Muscle of arm (tissue), 1 donor: ENCODE measurements at regions not wholly inside any gene's neighbourhood (a gene's known extent, or its start where the extent isn't known, plus 50 kb on each side); places are given as distances from the start of the nearest gene placed in this dataset.
"Not testable (repeated sequence)": the region's sequence is repeated elsewhere in the genome, so short reads cannot be mapped to it uniquely, and the experiment has no call there.

ENCODE experiments used
- DNase-seq: peaks from one replicate; pipeline ENCODE4 v3.0.0-alpha.2; 2013

- no peak for DNase-seq
These were observed 107.3 kb upstream of the SPIN1 start for GRCh38 chr9:88280816-88281382.

- no peak for DNase-seq
These were observed 110.2 kb upstream of the SPIN1 start for GRCh38 chr9:88278036-88278435.

- no peak for DNase-seq
These were observed 114.2 kb upstream of the SPIN1 start for GRCh38 chr9:88274078-88274477.

GRCh38 chr9:88272986-88273385, 115.3 kb upstream of the SPIN1 start:
- DNase-seq, result no peak

- DNase-seq, result no peak
These were observed 117.8 kb upstream of the SPIN1 start for GRCh38 chr9:88270413-88270812.

GRCh38 chr9:88268886-88269285, 119.4 kb upstream of the SPIN1 start:
- no peak for DNase-seq

- no peak for DNase-seq
These were observed 121.0 kb upstream of the SPIN1 start for GRCh38 chr9:88267283-88267682.

GRCh38 chr9:88266416-88266815, 121.8 kb upstream of the SPIN1 start:
- no peak for DNase-seq

- DNase-seq, result no peak
These were observed 120.7 kb upstream of the SPATA31C2 start for GRCh38 chr9:88259001-88259400.

GRCh38 chr9:88258601-88259000, 120.3 kb upstream of the SPATA31C2 start:
- DNase-seq, result peak; percentile 69

- peak; percentile 91 for DNase-seq
These were observed 119.7 kb upstream of the SPATA31C2 start for GRCh38 chr9:88258024-88258423.

- DNase-seq, result no peak
These were observed 117.9 kb upstream of the SPATA31C2 start for GRCh38 chr9:88256216-88256615.

GRCh38 chr9:88255806-88256205, 117.5 kb upstream of the SPATA31C2 start:
- DNase-seq, result not testable (repeated sequence)

GRCh38 chr9:88251903-88252302, 113.6 kb upstream of the SPATA31C2 start:
- no peak for DNase-seq

GRCh38 chr9:88243736-88244135, 105.5 kb upstream of the SPATA31C2 start:
- no peak for DNase-seq

- DNase-seq, result no peak
These were observed 104.6 kb upstream of the SPATA31C2 start for GRCh38 chr9:88242879-88243278.

- no peak for DNase-seq
These were observed 99.8 kb upstream of the SPATA31C2 start for GRCh38 chr9:88237991-88238571.

- peak; percentile 38 for DNase-seq
These were observed 99.2 kb upstream of the SPATA31C2 start for GRCh38 chr9:88237479-88237961.

GRCh38 chr9:88236511-88237478, 98.5 kb upstream of the SPATA31C2 start:
- DNase-seq, result peak; percentile 71

GRCh38 chr9:88235615-88236014, 97.3 kb upstream of the SPATA31C2 start:
- DNase-seq, result no peak

- DNase-seq, result no peak
These were observed 95.8 kb upstream of the SPATA31C2 start for GRCh38 chr9:88234114-88234513.

- no peak for DNase-seq
These were observed 94.8 kb upstream of the SPATA31C2 start for GRCh38 chr9:88233091-88233490.

- no peak for DNase-seq
These were observed 92.3 kb upstream of the SPATA31C2 start for GRCh38 chr9:88230612-88231011.
